ENCODE measurements at regions not wholly inside any gene's neighbourhood (a gene's known extent, or its start where the extent isn't known, plus 50 kb on each side); places are given as distances from the start of the nearest gene placed in this dataset.

DNA sequence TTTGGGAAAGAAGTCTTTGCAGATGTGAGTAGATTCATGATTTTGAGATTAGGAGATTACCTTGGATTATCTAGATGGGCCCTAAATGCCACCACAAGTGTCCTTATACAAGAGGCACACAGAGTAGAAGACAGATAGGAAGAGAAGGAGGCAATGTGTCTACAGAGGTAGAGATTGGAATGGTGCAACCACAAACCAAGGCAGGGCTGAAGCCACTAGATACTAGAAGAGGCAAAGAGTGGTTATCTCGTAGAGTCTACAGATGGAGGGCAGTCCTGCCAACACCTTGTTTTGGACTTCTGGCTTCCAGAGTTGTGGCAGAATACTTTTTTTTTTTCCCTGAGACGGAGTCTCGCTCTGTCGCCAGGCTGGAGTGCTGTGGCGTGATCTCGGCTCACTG is 138.3 kb upstream of the AKIRIN2 start:
- TF ChIP-seq EZH2 (IDR thresholded peaks at IDR 0.05) = no peak
- no peak for TF ChIP-seq POLR2AphosphoS5 (IDR thresholded peaks at IDR 0.05; ENCODE audit: borderline replicate concordance, low read depth, low read length)

Data from SK-N-MC (cell line).